H1 (cell line): ENCODE measurements at regions not wholly inside any gene's neighbourhood (a gene's known extent, or its start where the extent isn't known, plus 50 kb on each side); places are given as distances from the start of the nearest gene placed in this dataset.

Experiments used
- TF ChIP-seq, protein P1 (sequence below): fragments of 300-600 bp; sonication (generic); IDR thresholded peaks from 2 replicates; pipeline ENCODE4 v1.7.1; 2012; ENCODE audit warnings: low read length, moderate library complexity, mild to moderate bottlenecking, inconsistent platforms; ENCODE audit not compliant: insufficient replicate concordance
- TF ChIP-seq, protein P2 (sequence below): IDR thresholded peaks from 2 replicates; pipeline ENCODE4 v1.6.1; 2012; ENCODE audit warnings: low read length, inconsistent platforms

DNA sequence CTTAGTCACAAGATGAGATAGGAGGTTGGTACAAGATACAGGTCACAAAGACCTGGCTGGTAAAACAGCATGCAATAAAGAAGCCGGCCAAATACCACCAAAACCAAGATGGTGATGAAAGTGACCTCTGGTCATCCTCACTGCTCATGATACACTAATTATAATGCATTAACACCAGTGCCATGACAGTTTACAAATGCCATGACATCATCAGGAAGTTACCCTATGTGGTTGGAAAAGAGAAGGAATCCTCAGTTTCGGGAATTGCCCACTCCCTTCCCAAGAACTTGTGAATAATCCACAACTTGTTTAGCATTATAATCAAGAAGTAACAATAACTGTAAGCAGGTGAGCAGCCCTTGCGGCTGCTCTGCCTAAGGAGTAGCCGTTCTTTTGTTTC is 408.5 kb upstream of the RAG2 start (continued):
- TF ChIP-seq, protein P1, sequence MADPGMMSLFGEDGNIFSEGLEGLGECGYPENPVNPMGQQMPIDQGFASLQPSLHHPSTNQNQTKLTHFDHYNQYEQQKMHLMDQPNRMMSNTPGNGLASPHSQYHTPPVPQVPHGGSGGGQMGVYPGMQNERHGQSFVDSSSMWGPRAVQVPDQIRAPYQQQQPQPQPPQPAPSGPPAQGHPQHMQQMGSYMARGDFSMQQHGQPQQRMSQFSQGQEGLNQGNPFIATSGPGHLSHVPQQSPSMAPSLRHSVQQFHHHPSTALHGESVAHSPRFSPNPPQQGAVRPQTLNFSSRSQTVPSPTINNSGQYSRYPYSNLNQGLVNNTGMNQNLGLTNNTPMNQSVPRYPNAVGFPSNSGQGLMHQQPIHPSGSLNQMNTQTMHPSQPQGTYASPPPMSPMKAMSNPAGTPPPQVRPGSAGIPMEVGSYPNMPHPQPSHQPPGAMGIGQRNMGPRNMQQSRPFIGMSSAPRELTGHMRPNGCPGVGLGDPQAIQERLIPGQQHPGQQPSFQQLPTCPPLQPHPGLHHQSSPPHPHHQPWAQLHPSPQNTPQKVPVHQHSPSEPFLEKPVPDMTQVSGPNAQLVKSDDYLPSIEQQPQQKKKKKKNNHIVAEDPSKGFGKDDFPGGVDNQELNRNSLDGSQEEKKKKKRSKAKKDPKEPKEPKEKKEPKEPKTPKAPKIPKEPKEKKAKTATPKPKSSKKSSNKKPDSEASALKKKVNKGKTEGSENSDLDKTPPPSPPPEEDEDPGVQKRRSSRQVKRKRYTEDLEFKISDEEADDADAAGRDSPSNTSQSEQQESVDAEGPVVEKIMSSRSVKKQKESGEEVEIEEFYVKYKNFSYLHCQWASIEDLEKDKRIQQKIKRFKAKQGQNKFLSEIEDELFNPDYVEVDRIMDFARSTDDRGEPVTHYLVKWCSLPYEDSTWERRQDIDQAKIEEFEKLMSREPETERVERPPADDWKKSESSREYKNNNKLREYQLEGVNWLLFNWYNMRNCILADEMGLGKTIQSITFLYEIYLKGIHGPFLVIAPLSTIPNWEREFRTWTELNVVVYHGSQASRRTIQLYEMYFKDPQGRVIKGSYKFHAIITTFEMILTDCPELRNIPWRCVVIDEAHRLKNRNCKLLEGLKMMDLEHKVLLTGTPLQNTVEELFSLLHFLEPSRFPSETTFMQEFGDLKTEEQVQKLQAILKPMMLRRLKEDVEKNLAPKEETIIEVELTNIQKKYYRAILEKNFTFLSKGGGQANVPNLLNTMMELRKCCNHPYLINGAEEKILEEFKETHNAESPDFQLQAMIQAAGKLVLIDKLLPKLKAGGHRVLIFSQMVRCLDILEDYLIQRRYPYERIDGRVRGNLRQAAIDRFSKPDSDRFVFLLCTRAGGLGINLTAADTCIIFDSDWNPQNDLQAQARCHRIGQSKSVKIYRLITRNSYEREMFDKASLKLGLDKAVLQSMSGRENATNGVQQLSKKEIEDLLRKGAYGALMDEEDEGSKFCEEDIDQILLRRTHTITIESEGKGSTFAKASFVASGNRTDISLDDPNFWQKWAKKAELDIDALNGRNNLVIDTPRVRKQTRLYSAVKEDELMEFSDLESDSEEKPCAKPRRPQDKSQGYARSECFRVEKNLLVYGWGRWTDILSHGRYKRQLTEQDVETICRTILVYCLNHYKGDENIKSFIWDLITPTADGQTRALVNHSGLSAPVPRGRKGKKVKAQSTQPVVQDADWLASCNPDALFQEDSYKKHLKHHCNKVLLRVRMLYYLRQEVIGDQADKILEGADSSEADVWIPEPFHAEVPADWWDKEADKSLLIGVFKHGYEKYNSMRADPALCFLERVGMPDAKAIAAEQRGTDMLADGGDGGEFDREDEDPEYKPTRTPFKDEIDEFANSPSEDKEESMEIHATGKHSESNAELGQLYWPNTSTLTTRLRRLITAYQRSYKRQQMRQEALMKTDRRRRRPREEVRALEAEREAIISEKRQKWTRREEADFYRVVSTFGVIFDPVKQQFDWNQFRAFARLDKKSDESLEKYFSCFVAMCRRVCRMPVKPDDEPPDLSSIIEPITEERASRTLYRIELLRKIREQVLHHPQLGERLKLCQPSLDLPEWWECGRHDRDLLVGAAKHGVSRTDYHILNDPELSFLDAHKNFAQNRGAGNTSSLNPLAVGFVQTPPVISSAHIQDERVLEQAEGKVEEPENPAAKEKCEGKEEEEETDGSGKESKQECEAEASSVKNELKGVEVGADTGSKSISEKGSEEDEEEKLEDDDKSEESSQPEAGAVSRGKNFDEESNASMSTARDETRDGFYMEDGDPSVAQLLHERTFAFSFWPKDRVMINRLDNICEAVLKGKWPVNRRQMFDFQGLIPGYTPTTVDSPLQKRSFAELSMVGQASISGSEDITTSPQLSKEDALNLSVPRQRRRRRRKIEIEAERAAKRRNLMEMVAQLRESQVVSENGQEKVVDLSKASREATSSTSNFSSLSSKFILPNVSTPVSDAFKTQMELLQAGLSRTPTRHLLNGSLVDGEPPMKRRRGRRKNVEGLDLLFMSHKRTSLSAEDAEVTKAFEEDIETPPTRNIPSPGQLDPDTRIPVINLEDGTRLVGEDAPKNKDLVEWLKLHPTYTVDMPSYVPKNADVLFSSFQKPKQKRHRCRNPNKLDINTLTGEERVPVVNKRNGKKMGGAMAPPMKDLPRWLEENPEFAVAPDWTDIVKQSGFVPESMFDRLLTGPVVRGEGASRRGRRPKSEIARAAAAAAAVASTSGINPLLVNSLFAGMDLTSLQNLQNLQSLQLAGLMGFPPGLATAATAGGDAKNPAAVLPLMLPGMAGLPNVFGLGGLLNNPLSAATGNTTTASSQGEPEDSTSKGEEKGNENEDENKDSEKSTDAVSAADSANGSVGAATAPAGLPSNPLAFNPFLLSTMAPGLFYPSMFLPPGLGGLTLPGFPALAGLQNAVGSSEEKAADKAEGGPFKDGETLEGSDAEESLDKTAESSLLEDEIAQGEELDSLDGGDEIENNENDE, result no peak
- TF ChIP-seq, protein P2, sequence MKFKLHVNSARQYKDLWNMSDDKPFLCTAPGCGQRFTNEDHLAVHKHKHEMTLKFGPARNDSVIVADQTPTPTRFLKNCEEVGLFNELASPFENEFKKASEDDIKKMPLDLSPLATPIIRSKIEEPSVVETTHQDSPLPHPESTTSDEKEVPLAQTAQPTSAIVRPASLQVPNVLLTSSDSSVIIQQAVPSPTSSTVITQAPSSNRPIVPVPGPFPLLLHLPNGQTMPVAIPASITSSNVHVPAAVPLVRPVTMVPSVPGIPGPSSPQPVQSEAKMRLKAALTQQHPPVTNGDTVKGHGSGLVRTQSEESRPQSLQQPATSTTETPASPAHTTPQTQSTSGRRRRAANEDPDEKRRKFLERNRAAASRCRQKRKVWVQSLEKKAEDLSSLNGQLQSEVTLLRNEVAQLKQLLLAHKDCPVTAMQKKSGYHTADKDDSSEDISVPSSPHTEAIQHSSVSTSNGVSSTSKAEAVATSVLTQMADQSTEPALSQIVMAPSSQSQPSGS, result no peak
